ENCODE measurements at regions not wholly inside any gene's neighbourhood (a gene's known extent, or its start where the extent isn't known, plus 50 kb on each side); places are given as distances from the start of the nearest gene placed in this dataset.

GRCh38 chr6:79756496-79756895, 125.4 kb downstream of the SH3BGRL2 start:
- TF ChIP-seq EZH2phosphoT487 (IDR thresholded peaks at IDR 0.05; ENCODE audit: insufficient read depth, low read depth) = no peak
- TF ChIP-seq EZH2 (IDR thresholded peaks at IDR 0.05; ENCODE audit: insufficient read depth, poor library complexity, severe bottlenecking) = no peak
